K562 (cell line): ENCODE measurements at regions not wholly inside any gene's neighbourhood (a gene's known extent, or its start where the extent isn't known, plus 50 kb on each side); places are given as distances from the start of the nearest gene placed in this dataset.

Experiments
- ATAC-seq: fragments of 200-7000 bp; cut with Tn5 transposase; 3 replicates; pipeline ENCODE4 v1.9.1; 2020; ENCODE audit warnings: moderate library complexity
- BruUV-seq: library from RNA; stranded (reverse); fragments of 400-500 nt; replicated peaks from 2 replicates; lab custom pipeline; 2021; lab: Mats Ljungman, UMichigan
- CTCF ChIA-PET: fragments of 300-600 bp; formaldehyde crosslinking; extraction: SDS; loops from one replicate; lab custom pipeline; 2021; ENCODE audit warnings: low intra/inter-chr PET ratio; lab: Yijun Ruan, JAX
- POLR2A ChIA-PET: fragments of 300-600, 350-650 bp; sonication (Branson Sonifier 250); formaldehyde crosslinking; extraction: SDS; loops from one replicate; lab custom pipeline; 2021; ENCODE audit warnings: antibody characterized with exemption, inconsistent platforms; lab: Yijun Ruan, JAX
- DNase-seq, 4 experiments: peaks; one replicate each; pipeline versions ENCODE4 v3.0.0 to v3.0.0-alpha.2; 2011 to 2018; ENCODE audit warnings: low spot score in 3 of 4, mixed read lengths in 3 of 4; ENCODE audit errors: extremely low read depth in 1 of 4
- FAIRE-seq: peaks from 2 replicates; lab custom pipeline; 2011; peaks lifted over from hg19 to GRCh38; lab: Jason Lieb, UNC
- H2AFZ ChIP-seq: 2 replicates; pipeline ENCODE4 v1.6.0; 2011; ENCODE audit warnings: low read depth, low read length, control low read depth, inconsistent platforms
- H3K27ac ChIP-seq: fragments of 200-600 bp; 3 replicates; pipeline ENCODE4 v1.8.0; 2011; ENCODE audit warnings: low read depth, mild to moderate bottlenecking, control low read depth, inconsistent platforms, low read length, moderate library complexity, mixed read lengths; ENCODE audit errors: extremely low read depth
- H3K27me3 ChIP-seq, 2 experiments: fragments of 300-600 bp in 1 of 2; 2 replicates in 1 of 2; 3 replicates in 1 of 2; pipeline versions ENCODE4 v1.6.0 to v1.8.0; 2011; ENCODE audit warnings: inconsistent platforms in 2 of 2, low read length in 2 of 2, mild to moderate bottlenecking in 1 of 2, mixed read lengths in 1 of 2, moderate library complexity in 1 of 2; ENCODE audit not compliant: control insufficient read depth in 2 of 2, insufficient read depth in 2 of 2
- H3K36me3 ChIP-seq: fragments of 300-600 bp; 3 replicates; pipeline ENCODE4 v1.8.0; 2011; ENCODE audit warnings: mild to moderate bottlenecking, low read length, inconsistent platforms; ENCODE audit not compliant: control insufficient read depth, insufficient read depth
- H3K4me1 ChIP-seq, 2 experiments: fragments of 200-600 bp in 1 of 2; replicated peaks in 1 of 2; 2 replicates in 1 of 2; 3 replicates in 1 of 2; pipeline versions ENCODE4 v1.5.1 to v1.8.0; 2011; ENCODE audit warnings: inconsistent platforms in 2 of 2, low read length in 2 of 2, mild to moderate bottlenecking in 1 of 2, mixed read lengths in 1 of 2, moderate library complexity in 1 of 2; ENCODE audit not compliant: control insufficient read depth in 2 of 2, insufficient read depth in 2 of 2
- H3K4me2 ChIP-seq: 2 replicates; pipeline ENCODE4 v1.6.1; 2011; ENCODE audit warnings: low read length, control low read depth, inconsistent platforms, mixed read lengths; ENCODE audit not compliant: insufficient read depth
- H3K4me3 ChIP-seq: fragments of 200-600 bp; sonication (generic), shearing (Covaris generic); 2 replicates; pipeline ENCODE4 v1.5.1; 2016; ENCODE audit warnings: control low read depth, inconsistent platforms
- H3K79me2 ChIP-seq: fragments of 200-600 bp; 3 replicates; pipeline ENCODE4 v1.8.0; 2011; ENCODE audit warnings: low read length, inconsistent platforms; ENCODE audit not compliant: control insufficient read depth, insufficient read depth
- H3K9ac ChIP-seq, 2 experiments: 2 replicates each; pipeline versions ENCODE4 v1.6.0 to v1.6.1; 2011; ENCODE audit warnings: low read depth in 2 of 2, low read length in 2 of 2, control low read depth in 1 of 2, inconsistent platforms in 1 of 2, mild to moderate bottlenecking in 1 of 2, mixed read lengths in 1 of 2; ENCODE audit not compliant: insufficient read depth in 1 of 2
- H3K9me1 ChIP-seq: one replicate; pipeline ENCODE4 v1.6.0; 2011; ENCODE audit warnings: inconsistent platforms, mild to moderate bottlenecking, low read length, moderate library complexity; ENCODE audit not compliant: control insufficient read depth, insufficient read depth
- H3K9me3 ChIP-seq: replicated peaks from 2 replicates; pipeline ENCODE4 v1.5.1; 2011; ENCODE audit warnings: low read depth, low read length, inconsistent platforms; ENCODE audit not compliant: control insufficient read depth, insufficient read depth
- H4K20me1 ChIP-seq: replicated peaks from 2 replicates; pipeline ENCODE4 v1.6.1; 2011; ENCODE audit warnings: low read length, inconsistent platforms, mixed read lengths; ENCODE audit not compliant: control insufficient read depth, insufficient read depth
- ARHGAP35 ChIP-seq: fragments of 450-650 bp; IDR thresholded peaks from 2 replicates; pipeline ENCODE4 v1.6.1; 2018; ENCODE audit not compliant: partially characterized antibody
- CBX5 ChIP-seq: IDR thresholded peaks from 2 replicates; pipeline ENCODE4 v1.6.1; 2014; ENCODE audit warnings: low read depth, borderline replicate concordance
- CGGBP1 ChIP-seq: fragments of 250-450 bp; sonication (Bioruptor Pico); IDR thresholded peaks from 2 replicates; pipeline ENCODE4 v1.9.0; 2021; ENCODE audit warnings: mild to moderate bottlenecking
- CHCHD3 ChIP-seq: fragments of 250-450 bp; sonication (Bioruptor Pico); IDR thresholded peaks from 2 replicates; pipeline ENCODE4 v2.1.2; 2022; ENCODE audit warnings: mild to moderate bottlenecking
- HES1 ChIP-seq: fragments of 450-650 bp; IDR thresholded peaks from 2 replicates; pipeline ENCODE4 v1.6.1; 2016; ENCODE audit warnings: low read depth, mild to moderate bottlenecking, moderate library complexity
- L3MBTL2 ChIP-seq: fragments of 450-650 bp; IDR thresholded peaks from 2 replicates; pipeline ENCODE4 v1.6.1; 2016; ENCODE audit warnings: mild to moderate bottlenecking, moderate library complexity
- SNAPC5 ChIP-seq: fragments of 250-450 bp; sonication (Bioruptor Pico); IDR thresholded peaks from 2 replicates; pipeline ENCODE4 v1.8.0; 2021; ENCODE audit warnings: moderate library complexity, mild to moderate bottlenecking, inconsistent platforms
- SRSF7 ChIP-seq: fragments of 200-400 bp; formaldehyde crosslinking; optimal IDR thresholded peaks from 2 replicates; pipeline ENCODE3; 2017; ENCODE audit warnings: mild to moderate bottlenecking, low read depth, low read length
- TARDBP ChIP-seq: fragments of 450-650 bp; IDR thresholded peaks from 2 replicates; pipeline ENCODE4 v1.6.1; 2016
- XRCC3 ChIP-seq: fragments of 450-650 bp; IDR thresholded peaks from 2 replicates; pipeline ENCODE4 v1.6.1; 2017; ENCODE audit warnings: mild to moderate bottlenecking, moderate library complexity
- ZHX1 ChIP-seq: fragments of 150-350 bp; conservative IDR thresholded peaks from 2 replicates; pipeline ENCODE4 v1.6.1; 2014; ENCODE audit warnings: low read length
- ZNF644 ChIP-seq: fragments of 200-800 bp; sonication (Bioruptor generic); IDR thresholded peaks from 2 replicates; pipeline ENCODE4 v1.6.1; 2016; ENCODE audit warnings: low read depth, missing genetic modification characterization, missing compliant biosample characterization
- WGBS: fragments of 100-300 bp; shearing (Covaris generic); methylation state at CpG from one replicate; pipeline ENCODE4 v1.1.6; 2016; ENCODE audit warnings: low coverage, mixed read lengths; ENCODE audit not compliant: insufficient coverage; ENCODE audit errors: missing lambda C conversion rate; 5-methylcytosine and 5-hydroxymethylcytosine counted together
- in situ Hi-C: fragments of 300-500 bp; cut with MboI; formaldehyde crosslinking; loops from 4 replicates; pipeline ENCODE4 v1.15.0; 2018; ENCODE audit warnings: inconsistent platforms, mixed read lengths
- intact Hi-C: fragments of 100-400 bp; cut with micrococcal nuclease; formaldehyde crosslinking; loops from 2 replicates; pipeline ENCODE4 v1.14.2; 2022
- TF ChIP-seq, protein P1 (sequence below): fragments of 450-650 bp; IDR thresholded peaks from 2 replicates; pipeline ENCODE4 v1.6.1; 2016; ENCODE audit warnings: low read depth

GRCh38 chr5:91727463-91727862, 344.3 kb upstream of the ARRDC3 start:
- Histone ChIP-seq H3K9ac (no peak overlapping the region), H3K79me2 (no peaks in the 10 kb centered on the region), H3K4me3 (no peak overlapping the region), H3K4me1 (no peaks in the 10 kb centered on the region), H3K9me1 (no peaks in the 10 kb centered on the region), H3K9me3 (no peaks in the 10 kb centered on the region), H3K4me2 (no peak overlapping the region), H2AFZ (no peak overlapping the region), H4K20me1 (no peaks in the 10 kb centered on the region), H3K27me3 (no peaks in the 10 kb centered on the region), H3K27ac (no peak overlapping the region), H3K36me3 (no peaks in the 10 kb centered on the region)
- FAIRE-seq (no peak), ATAC-seq (no peak), DNase-seq (no peak)
- CTCF ChIA-PET: no interaction called here
- in situ Hi-C loops: no loop called here
- BruUV-seq: no TSS peak
- POLR2A ChIA-PET: no interaction called here
- intact Hi-C loops: no loop called here
- 0% methylated on average over 1 of the region's 1 CpG for WGBS
- no peak for TF ChIP-seq ZHX1
- no peak for TF ChIP-seq ZNF644 (tag)
- no peak for TF ChIP-seq TARDBP
- no peak for TF ChIP-seq ARHGAP35
- no peak for TF ChIP-seq HES1
- TF ChIP-seq XRCC3: no peak
- no peak for TF ChIP-seq CBX5
- TF ChIP-seq, protein P1, sequence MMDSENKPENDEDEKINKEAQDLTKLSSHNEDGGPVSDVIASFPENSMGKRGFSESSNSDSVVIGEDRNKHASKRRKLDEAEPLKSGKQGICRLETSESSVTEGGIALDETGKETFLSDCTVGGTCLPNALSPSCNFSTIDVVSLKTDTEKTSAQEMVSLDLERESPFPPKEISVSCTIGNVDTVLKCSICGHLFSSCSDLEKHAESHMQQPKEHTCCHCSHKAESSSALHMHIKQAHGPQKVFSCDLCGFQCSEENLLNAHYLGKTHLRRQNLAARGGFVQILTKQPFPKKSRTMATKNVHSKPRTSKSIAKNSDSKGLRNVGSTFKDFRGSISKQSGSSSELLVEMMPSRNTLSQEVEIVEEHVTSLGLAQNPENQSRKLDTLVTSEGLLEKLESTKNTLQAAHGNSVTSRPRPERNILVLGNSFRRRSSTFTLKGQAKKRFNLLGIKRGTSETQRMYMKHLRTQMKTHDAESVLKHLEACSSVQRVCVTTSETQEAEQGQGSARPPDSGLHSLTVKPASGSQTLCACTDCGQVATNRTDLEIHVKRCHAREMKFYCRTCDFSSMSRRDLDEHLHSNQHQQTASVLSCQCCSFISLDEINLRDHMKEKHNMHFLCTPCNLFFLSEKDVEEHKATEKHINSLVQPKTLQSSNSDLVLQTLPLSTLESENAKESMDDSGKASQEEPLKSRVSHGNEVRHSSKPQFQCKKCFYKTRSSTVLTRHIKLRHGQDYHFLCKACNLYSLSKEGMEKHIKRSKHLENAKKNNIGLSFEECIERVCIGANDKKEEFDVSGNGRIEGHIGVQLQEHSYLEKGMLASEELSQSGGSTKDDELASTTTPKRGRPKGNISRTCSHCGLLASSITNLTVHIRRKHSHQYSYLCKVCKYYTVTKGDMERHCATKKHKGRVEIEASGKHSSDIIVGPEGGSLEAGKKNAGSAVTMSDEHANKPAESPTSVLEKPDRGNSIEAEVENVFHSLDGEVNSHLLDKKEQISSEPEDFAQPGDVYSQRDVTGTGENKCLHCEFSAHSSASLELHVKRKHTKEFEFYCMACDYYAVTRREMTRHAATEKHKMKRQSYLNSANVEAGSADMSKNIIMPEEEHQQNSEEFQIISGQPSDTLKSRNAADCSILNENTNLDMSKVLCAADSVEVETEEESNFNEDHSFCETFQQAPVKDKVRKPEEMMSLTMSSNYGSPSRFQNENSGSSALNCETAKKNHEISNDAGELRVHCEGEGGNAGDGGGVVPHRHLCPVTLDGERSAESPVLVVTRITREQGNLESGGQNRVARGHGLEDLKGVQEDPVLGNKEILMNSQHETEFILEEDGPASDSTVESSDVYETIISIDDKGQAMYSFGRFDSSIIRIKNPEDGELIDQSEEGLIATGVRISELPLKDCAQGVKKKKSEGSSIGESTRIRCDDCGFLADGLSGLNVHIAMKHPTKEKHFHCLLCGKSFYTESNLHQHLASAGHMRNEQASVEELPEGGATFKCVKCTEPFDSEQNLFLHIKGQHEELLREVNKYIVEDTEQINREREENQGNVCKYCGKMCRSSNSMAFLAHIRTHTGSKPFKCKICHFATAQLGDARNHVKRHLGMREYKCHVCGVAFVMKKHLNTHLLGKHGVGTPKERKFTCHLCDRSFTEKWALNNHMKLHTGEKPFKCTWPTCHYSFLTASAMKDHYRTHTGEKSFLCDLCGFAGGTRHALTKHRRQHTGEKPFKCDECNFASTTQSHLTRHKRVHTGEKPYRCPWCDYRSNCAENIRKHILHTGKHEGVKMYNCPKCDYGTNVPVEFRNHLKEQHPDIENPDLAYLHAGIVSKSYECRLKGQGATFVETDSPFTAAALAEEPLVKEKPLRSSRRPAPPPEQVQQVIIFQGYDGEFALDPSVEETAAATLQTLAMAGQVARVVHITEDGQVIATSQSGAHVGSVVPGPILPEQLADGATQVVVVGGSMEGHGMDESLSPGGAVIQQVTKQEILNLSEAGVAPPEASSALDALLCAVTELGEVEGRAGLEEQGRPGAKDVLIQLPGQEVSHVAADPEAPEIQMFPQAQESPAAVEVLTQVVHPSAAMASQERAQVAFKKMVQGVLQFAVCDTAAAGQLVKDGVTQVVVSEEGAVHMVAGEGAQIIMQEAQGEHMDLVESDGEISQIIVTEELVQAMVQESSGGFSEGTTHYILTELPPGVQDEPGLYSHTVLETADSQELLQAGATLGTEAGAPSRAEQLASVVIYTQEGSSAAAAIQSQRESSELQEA: no peak
- TF ChIP-seq CGGBP1: no peak
- no peak for TF ChIP-seq SRSF7
- TF ChIP-seq SNAPC5 (CRISPR knock-in tag): no peak
- TF ChIP-seq L3MBTL2: no peak
- no peak for TF ChIP-seq CHCHD3 (CRISPR knock-in tag)
